ENCODE measurements at regions not wholly inside any gene's neighbourhood (a gene's known extent, or its start where the extent isn't known, plus 50 kb on each side); places are given as distances from the start of the nearest gene placed in this dataset.

DNA sequence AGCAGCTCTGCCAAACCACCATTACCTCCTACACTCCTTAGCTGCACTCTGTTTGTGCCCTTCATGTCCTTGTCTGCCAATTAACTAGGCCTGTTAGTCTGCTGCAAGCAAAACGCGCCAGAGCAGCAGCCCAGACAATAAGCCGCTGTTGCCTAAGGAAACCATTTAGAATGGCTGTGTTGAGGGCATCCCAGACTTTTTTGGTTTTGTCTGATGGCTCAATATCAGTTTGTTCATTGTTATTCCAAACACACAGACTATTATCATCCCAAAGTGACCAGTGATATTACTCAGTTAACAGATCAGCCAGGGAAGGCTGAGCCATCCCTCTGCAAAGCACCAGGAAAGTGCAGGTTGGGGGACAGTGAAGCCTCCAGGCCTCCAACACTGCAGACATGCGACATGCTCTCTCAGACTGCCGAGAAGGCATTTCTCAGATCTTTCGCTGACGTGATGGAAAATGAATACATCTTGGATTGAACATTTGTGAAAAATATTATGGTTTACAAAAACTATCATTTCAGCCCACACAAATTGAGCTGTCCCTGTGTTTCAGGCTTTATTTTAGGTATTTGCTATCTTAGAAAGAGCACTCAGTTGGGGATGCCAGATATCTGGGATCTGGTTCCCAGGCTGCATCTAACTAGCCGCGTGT is 182.0 kb upstream of the HNRNPA3 start:
- CTCF ChIA-PET = no interaction called here
- no peaks in the 10 kb centered on the region for H3K9me3 ChIP-seq (ENCODE audit: control insufficient read depth, insufficient read depth, low read length)
- peaks cover 3% of the 10 kb centered on the region for H3K27me3 ChIP-seq (ENCODE audit: control insufficient read depth, insufficient read depth, low read length)
- TF ChIP-seq, protein P1, sequence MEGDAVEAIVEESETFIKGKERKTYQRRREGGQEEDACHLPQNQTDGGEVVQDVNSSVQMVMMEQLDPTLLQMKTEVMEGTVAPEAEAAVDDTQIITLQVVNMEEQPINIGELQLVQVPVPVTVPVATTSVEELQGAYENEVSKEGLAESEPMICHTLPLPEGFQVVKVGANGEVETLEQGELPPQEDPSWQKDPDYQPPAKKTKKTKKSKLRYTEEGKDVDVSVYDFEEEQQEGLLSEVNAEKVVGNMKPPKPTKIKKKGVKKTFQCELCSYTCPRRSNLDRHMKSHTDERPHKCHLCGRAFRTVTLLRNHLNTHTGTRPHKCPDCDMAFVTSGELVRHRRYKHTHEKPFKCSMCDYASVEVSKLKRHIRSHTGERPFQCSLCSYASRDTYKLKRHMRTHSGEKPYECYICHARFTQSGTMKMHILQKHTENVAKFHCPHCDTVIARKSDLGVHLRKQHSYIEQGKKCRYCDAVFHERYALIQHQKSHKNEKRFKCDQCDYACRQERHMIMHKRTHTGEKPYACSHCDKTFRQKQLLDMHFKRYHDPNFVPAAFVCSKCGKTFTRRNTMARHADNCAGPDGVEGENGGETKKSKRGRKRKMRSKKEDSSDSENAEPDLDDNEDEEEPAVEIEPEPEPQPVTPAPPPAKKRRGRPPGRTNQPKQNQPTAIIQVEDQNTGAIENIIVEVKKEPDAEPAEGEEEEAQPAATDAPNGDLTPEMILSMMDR (IDR thresholded peaks at IDR 0.05; ENCODE audit: low read depth, low read length) = no peak
- DNase-seq (ENCODE audit: low read depth, low spot score) = no peak
- POLR2A ChIA-PET = no interaction called here
- H3K4me3 ChIP-seq (ENCODE audit: low read depth, low read length) = no peak overlapping the region
- no peak overlapping the region for H3K27ac ChIP-seq (ENCODE audit: low read depth, low read length)

DNA sequence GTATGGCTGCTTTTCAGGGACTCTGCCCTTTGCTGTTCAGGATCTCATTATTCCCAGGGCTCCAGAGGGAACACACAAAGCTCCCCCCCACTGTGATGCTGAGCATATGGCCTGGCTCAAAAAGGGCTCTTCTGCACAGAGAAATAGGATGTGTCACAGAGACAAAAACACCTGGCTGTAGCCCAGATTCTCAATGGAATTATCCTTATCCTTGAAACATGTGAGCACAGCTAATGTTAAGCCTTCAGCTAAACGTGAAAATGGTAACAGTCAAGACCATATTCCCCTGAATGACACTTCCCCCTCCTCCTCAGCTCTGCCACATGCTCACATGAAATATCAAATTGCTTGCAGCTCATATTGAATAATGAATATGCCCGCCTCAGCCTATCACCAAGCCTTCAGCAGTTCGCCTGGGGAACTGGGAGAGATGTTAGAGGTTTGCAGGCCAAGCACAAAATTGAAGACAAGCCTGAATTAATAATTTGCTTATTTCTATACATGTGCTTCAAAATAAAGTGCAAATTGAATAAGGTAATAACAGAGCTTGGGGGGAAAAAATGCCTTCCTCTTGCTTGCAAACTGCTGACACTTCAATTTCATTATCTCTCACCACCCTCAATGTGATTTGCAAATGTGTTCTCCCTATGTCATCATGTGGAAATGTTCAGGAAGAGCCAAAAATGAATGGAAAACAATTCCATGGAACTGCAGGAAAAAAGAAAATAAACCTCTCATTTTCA is 181.0 kb upstream of the HNRNPA3 start:
- TF ChIP-seq, protein P1 (IDR thresholded peaks at IDR 0.05; ENCODE audit: low read depth, low read length) = no peak
- no peaks in the 10 kb centered on the region for H3K9me3 ChIP-seq (ENCODE audit: control insufficient read depth, insufficient read depth, low read length)
- H3K27ac ChIP-seq (ENCODE audit: low read depth, low read length) = no peak overlapping the region
- DNase-seq (ENCODE audit: low read depth, low spot score) = no peak
- H3K4me3 ChIP-seq (ENCODE audit: low read depth, low read length) = no peak overlapping the region
- POLR2A ChIA-PET = no interaction called here
- H3K27me3 ChIP-seq (ENCODE audit: control insufficient read depth, insufficient read depth, low read length) = peaks cover 3% of the 10 kb centered on the region
- CTCF ChIA-PET = no interaction called here

DNA sequence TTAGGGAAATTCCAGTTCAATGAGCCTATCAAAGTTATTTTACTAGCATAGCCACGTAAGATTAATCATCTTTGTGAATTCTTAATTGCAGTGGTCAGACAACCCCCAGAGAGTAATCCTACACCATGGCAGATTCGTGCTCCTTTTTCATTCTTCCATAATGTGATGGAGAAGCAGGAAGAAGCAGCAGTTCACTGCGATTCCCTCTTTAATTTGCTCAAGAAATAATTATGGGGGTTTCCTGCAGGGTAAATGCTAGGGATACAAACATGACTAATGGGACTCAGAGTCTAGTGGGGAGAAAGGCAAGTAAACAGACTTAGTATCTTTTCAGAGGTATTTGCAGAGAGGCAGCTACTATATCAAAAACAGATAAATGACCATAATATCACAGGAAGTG is 175.8 kb upstream of the HNRNPA3 start:
- DNase-seq (ENCODE audit: low read depth, low spot score) = no peak
- H3K9me3 ChIP-seq (ENCODE audit: control insufficient read depth, insufficient read depth, low read length) = no peaks in the 10 kb centered on the region
- no peak overlapping the region for H3K4me3 ChIP-seq (ENCODE audit: low read depth, low read length)
- ChIA-PET CTCF (no interaction called here), POLR2A (no interaction called here)
- TF ChIP-seq, protein P1 (IDR thresholded peaks at IDR 0.05; ENCODE audit: low read depth, low read length) = no peak
- no peak overlapping the region for H3K27ac ChIP-seq (ENCODE audit: low read depth, low read length)
- H3K27me3 ChIP-seq (ENCODE audit: control insufficient read depth, insufficient read depth, low read length) = peaks cover 3% of the 10 kb centered on the region

DNA sequence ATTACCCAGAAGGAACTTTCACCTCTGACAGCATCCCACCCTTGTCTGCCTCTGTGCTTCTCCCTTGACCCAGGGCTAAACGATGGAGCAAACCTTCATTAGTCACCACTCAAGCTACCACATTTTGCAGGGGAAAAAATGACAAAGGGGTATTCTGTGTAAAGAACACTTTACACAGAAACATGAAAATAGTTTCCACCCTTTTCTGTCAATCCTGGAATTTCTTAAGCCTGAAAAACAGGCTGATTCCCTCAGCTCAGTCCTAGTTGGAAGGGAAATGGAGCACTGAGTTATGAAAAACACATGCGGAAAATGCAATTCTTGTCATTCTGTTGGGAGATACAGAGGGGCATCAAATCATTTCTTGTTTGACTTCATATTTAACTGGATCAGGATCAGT is 175.0 kb upstream of the HNRNPA3 start:
- peaks cover 3% of the 10 kb centered on the region for H3K27me3 ChIP-seq (ENCODE audit: control insufficient read depth, insufficient read depth, low read length)
- CTCF ChIA-PET = no interaction called here
- POLR2A ChIA-PET = no interaction called here
- H3K27ac ChIP-seq (ENCODE audit: low read depth, low read length) = no peak overlapping the region
- H3K9me3 ChIP-seq (ENCODE audit: control insufficient read depth, insufficient read depth, low read length) = no peaks in the 10 kb centered on the region
- DNase-seq (ENCODE audit: low read depth, low spot score) = no peak
- no peak overlapping the region for H3K4me3 ChIP-seq (ENCODE audit: low read depth, low read length)
- TF ChIP-seq, protein P1 (IDR thresholded peaks at IDR 0.05; ENCODE audit: low read depth, low read length) = no peak

DNA sequence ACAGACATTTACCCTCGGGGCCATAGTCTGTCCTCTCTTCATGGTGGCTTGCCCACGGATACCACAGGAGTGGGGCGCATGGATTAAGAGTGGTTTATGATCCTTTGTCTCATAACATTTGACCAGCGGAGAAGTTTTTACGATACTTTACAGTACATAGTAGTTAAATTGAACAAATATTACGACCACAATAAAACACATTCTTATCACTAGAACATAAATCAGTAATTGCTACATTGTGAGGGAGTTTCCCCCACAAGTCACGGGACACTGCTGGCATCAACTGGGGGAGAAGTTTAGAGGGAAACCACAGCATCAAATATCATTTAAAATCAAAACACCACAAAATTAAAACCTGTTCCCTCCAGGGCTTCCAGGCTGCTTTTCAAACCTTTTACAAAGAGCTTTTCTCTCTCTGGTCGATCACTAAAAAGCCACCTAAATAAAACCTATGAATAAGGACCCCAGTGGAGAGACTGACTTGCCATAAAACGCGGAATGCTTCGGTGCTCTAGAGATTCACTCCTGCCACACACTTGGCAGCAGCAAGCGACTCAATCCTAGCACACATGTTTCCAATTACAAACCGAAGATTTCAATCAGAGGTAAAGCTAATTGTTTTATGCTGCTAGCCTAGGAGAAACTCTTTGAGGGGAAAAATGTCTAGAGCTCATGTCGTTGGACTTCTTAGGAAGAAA is 173.7 kb upstream of the HNRNPA3 start:
- ChIA-PET POLR2A (no interaction called here), CTCF (no interaction called here)
- H3K4me3 ChIP-seq (ENCODE audit: low read depth, low read length) = no peak overlapping the region
- TF ChIP-seq, protein P1 (IDR thresholded peaks at IDR 0.05; ENCODE audit: low read depth, low read length) = no peak
- DNase-seq (ENCODE audit: low read depth, low spot score) = no peak
- H3K27ac ChIP-seq (ENCODE audit: low read depth, low read length) = no peak overlapping the region
- no peaks in the 10 kb centered on the region for H3K9me3 ChIP-seq (ENCODE audit: control insufficient read depth, insufficient read depth, low read length)
- no peaks in the 10 kb centered on the region for H3K27me3 ChIP-seq (ENCODE audit: control insufficient read depth, insufficient read depth, low read length)

Measured in AG04450 (cell line).